Ecto neural progenitor cell (in vitro differentiated cells): ENCODE measurements at regions not wholly inside any gene's neighbourhood (a gene's known extent, or its start where the extent isn't known, plus 50 kb on each side); places are given as distances from the start of the nearest gene placed in this dataset.

Experiments
- DNase-seq: peaks from one replicate; pipeline ENCODE4 v3.0.0-alpha.2; 2018; ENCODE audit warnings: low spot score

- DNase-seq: no peak
Measured at GRCh38 chr13:65881561-65882155, 1348.5 kb downstream of the PCDH9 start.

GRCh38 chr13:65875031-65875430 lies 1355.1 kb downstream of the PCDH9 start:
- DNase-seq: no peak

GRCh38 chr13:65872448-65872847 lies 1357.7 kb downstream of the PCDH9 start:
- no peak for DNase-seq

GRCh38 chr13:65868884-65869283 lies 1361.3 kb downstream of the PCDH9 start:
- no peak for DNase-seq

GRCh38 chr13:65868099-65868498 lies 1362.0 kb downstream of the PCDH9 start:
- no peak for DNase-seq

GRCh38 chr13:65866138-65866537 lies 1364.0 kb downstream of the PCDH9 start:
- DNase-seq: no peak

GRCh38 chr13:65865206-65865605 lies 1364.9 kb downstream of the PCDH9 start:
- no peak for DNase-seq

- DNase-seq: no peak
Measured at GRCh38 chr13:65864039-65864438, 1366.1 kb downstream of the PCDH9 start.

- DNase-seq: no peak
Measured at GRCh38 chr13:65860306-65860705, 1369.8 kb downstream of the PCDH9 start.

- DNase-seq: no peak
Measured at GRCh38 chr13:65857942-65858565, 1372.1 kb downstream of the PCDH9 start.

GRCh38 chr13:65856431-65856830 lies 1373.7 kb downstream of the PCDH9 start:
- no peak for DNase-seq

GRCh38 chr13:65855242-65855805 lies 1374.8 kb downstream of the PCDH9 start:
- no peak for DNase-seq

- no peak for DNase-seq
Measured at GRCh38 chr13:65854431-65854830, 1375.7 kb downstream of the PCDH9 start.

- DNase-seq: no peak
Measured at GRCh38 chr13:65844266-65844841, 1385.8 kb downstream of the PCDH9 start.

GRCh38 chr13:65843314-65843731 lies 1386.8 kb downstream of the PCDH9 start:
- DNase-seq: no peak

- DNase-seq: no peak
Measured at GRCh38 chr13:65841156-65841555, 1389.0 kb downstream of the PCDH9 start.

GRCh38 chr13:65836066-65836465 lies 1394.1 kb downstream of the PCDH9 start:
- no peak for DNase-seq

GRCh38 chr13:65834897-65835296 lies 1395.2 kb downstream of the PCDH9 start:
- no peak for DNase-seq

- DNase-seq: no peak
Measured at GRCh38 chr13:65830411-65831205, 1399.5 kb downstream of the PCDH9 start.

GRCh38 chr13:65829241-65830008 lies 1400.7 kb downstream of the PCDH9 start:
- no peak for DNase-seq

- DNase-seq: no peak
Measured at GRCh38 chr13:65826657-65827056, 1403.5 kb downstream of the PCDH9 start.

- no peak for DNase-seq
Measured at GRCh38 chr13:65825039-65825438, 1405.1 kb downstream of the PCDH9 start.
